SK-N-SH (cell line): ENCODE measurements at regions not wholly inside any gene's neighbourhood (a gene's known extent, or its start where the extent isn't known, plus 50 kb on each side); places are given as distances from the start of the nearest gene placed in this dataset.

Experiments used
- EP300 ChIP-seq, 2 experiments: IDR thresholded peaks; 2 replicates each; pipeline versions ENCODE4 v1.4.0 to v1.6.1; 2012; ENCODE audit warnings: borderline replicate concordance in 1 of 2, low read depth in 1 of 2, low read length in 1 of 2
- EZH2phosphoT487 ChIP-seq: fragments of 200-600 bp; sonication (generic); IDR thresholded peaks from 2 replicates; pipeline ENCODE4 v1.6.1; 2017; ENCODE audit warnings: low read depth, mixed run types, mild to moderate bottlenecking, antibody characterized with exemption, moderate library complexity, borderline replicate concordance
- FOXM1 ChIP-seq: IDR thresholded peaks from 2 replicates; pipeline ENCODE4 v1.4.0; 2012; ENCODE audit warnings: low read depth, mild to moderate bottlenecking
- JUND ChIP-seq: IDR thresholded peaks from 2 replicates; pipeline ENCODE4 v1.4.0; 2012
- MXI1 ChIP-seq: IDR thresholded peaks from 2 replicates; pipeline ENCODE4 v1.6.1; 2012; ENCODE audit warnings: mild to moderate bottlenecking, low read depth, low read length, improper control_type of control experiment
- POLR2AphosphoS5 ChIP-seq: IDR thresholded peaks from 2 replicates; pipeline ENCODE4 v1.6.1; 2012; ENCODE audit warnings: low read depth, low read length
- YY1 ChIP-seq: IDR thresholded peaks from 2 replicates; pipeline ENCODE4 v1.4.0; 2012; ENCODE audit warnings: low read depth, mild to moderate bottlenecking
- TF ChIP-seq, protein P1 (sequence below): fragments of 200-600 bp; sonication (generic); IDR thresholded peaks from 2 replicates; pipeline ENCODE4 v1.6.1; 2017; ENCODE audit warnings: antibody characterized with exemption, mild to moderate bottlenecking, moderate library complexity
- TF ChIP-seq, protein P2 (sequence below): IDR thresholded peaks from 2 replicates; pipeline ENCODE4 v1.6.1; 2012; ENCODE audit warnings: mild to moderate bottlenecking, low read depth, low read length, moderate library complexity
- TF ChIP-seq, protein P3 (sequence below): IDR thresholded peaks from 2 replicates; pipeline ENCODE4; 2012

DNA sequence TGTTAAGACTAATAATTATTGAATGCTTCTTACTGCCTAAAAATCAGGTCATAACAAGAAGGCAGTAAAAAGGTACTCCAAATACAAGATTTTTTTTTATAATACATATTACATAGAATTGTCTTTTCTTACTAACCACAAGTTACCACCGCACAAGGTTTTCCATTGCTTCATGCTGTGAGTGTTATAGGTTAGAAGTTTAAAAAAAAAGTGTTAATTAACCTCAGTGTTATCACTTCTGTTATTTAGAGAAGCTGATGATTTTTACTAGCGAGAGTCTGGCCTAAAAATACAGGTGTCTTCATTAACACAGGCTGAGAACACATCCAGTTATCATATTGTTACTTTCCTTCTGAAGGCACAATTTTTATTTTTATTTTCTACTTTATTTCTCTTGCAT is 1281.9 kb upstream of the CELF2 start:
- TF ChIP-seq, protein P1, sequence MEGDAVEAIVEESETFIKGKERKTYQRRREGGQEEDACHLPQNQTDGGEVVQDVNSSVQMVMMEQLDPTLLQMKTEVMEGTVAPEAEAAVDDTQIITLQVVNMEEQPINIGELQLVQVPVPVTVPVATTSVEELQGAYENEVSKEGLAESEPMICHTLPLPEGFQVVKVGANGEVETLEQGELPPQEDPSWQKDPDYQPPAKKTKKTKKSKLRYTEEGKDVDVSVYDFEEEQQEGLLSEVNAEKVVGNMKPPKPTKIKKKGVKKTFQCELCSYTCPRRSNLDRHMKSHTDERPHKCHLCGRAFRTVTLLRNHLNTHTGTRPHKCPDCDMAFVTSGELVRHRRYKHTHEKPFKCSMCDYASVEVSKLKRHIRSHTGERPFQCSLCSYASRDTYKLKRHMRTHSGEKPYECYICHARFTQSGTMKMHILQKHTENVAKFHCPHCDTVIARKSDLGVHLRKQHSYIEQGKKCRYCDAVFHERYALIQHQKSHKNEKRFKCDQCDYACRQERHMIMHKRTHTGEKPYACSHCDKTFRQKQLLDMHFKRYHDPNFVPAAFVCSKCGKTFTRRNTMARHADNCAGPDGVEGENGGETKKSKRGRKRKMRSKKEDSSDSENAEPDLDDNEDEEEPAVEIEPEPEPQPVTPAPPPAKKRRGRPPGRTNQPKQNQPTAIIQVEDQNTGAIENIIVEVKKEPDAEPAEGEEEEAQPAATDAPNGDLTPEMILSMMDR, result no peak
- TF ChIP-seq POLR2AphosphoS5 (no peak), YY1 (no peak), MXI1 (no peak), EP300 (IDR thresholded peaks at IDR 0.05; ENCODE audit: borderline replicate concordance in 1 of 2, low read depth in 1 of 2, low read length in 1 of 2) (no peak), JUND (no peak), FOXM1 (no peak), EZH2phosphoT487 (no peak)
- TF ChIP-seq, protein P2, sequence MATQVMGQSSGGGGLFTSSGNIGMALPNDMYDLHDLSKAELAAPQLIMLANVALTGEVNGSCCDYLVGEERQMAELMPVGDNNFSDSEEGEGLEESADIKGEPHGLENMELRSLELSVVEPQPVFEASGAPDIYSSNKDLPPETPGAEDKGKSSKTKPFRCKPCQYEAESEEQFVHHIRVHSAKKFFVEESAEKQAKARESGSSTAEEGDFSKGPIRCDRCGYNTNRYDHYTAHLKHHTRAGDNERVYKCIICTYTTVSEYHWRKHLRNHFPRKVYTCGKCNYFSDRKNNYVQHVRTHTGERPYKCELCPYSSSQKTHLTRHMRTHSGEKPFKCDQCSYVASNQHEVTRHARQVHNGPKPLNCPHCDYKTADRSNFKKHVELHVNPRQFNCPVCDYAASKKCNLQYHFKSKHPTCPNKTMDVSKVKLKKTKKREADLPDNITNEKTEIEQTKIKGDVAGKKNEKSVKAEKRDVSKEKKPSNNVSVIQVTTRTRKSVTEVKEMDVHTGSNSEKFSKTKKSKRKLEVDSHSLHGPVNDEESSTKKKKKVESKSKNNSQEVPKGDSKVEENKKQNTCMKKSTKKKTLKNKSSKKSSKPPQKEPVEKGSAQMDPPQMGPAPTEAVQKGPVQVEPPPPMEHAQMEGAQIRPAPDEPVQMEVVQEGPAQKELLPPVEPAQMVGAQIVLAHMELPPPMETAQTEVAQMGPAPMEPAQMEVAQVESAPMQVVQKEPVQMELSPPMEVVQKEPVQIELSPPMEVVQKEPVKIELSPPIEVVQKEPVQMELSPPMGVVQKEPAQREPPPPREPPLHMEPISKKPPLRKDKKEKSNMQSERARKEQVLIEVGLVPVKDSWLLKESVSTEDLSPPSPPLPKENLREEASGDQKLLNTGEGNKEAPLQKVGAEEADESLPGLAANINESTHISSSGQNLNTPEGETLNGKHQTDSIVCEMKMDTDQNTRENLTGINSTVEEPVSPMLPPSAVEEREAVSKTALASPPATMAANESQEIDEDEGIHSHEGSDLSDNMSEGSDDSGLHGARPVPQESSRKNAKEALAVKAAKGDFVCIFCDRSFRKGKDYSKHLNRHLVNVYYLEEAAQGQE, result no peak
- TF ChIP-seq, protein P3, sequence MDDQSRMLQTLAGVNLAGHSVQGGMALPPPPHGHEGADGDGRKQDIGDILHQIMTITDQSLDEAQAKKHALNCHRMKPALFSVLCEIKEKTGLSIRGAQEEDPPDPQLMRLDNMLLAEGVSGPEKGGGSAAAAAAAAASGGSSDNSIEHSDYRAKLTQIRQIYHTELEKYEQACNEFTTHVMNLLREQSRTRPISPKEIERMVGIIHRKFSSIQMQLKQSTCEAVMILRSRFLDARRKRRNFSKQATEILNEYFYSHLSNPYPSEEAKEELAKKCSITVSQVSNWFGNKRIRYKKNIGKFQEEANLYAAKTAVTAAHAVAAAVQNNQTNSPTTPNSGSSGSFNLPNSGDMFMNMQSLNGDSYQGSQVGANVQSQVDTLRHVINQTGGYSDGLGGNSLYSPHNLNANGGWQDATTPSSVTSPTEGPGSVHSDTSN, result no peak
